Activated CD4-positive, alpha-beta T cell treated with anti-CD3 and anti-CD28 coated beads, Interleukin-2, amount 50 U/mL, for 24 hours (primary cell): ENCODE measurements at regions not wholly inside any gene's neighbourhood (a gene's known extent, or its start where the extent isn't known, plus 50 kb on each side); places are given as distances from the start of the nearest gene placed in this dataset.

Experiments
- DNase-seq, 2 donors: peaks; one replicate each; pipeline ENCODE4 v3.0.0-alpha.2; 2020; ENCODE audit warnings: low read depth in 1 of 2, low spot score in 1 of 2

DNA sequence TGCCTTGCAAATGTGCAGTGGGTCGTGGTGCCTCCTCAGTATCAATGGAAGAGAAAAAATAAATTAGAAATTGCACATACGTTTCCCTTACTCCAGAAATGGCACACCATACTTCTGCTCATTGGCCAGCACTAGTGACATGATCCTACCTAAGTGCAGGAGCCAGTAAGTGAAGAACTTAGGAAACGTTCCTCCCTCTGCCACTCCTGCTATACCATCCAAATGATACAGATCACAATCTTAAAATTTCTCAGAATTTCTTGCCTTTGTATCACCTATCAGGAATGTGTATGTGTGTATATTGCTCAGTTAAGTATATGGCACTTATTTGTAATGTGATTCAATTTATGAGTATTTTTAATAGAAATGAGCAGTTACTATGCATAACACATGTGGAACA, 237.0 kb upstream of the UBE2E3 start:
- no peak for DNase-seq

- no peak for DNase-seq
Measured at GRCh38 chr2:180742801-180743200, 237.6 kb upstream of the UBE2E3 start.

GRCh38 chr2:180739070-180739469, 241.3 kb upstream of the UBE2E3 start:
- no peak for DNase-seq

DNA sequence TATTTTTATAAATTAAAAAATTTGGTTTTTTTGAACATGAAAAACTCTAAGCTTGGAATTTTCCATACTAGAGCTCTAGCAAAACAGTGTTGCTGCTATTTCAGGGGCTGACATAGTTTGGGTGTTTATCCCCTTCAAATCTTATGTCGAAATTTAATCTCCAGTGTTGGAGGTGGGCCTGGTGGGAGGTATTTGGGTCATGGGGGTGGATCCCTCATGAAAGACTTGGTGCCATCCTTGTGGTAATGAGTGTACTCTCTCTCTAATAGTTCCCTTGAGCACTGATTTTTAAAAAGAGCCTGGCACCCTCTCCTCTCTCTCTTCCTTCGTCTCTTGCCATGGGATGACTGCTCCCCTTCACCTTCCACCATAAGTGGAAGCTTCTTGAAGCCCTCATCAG, 244.6 kb upstream of the UBE2E3 start:
- DNase-seq = no peak

GRCh38 chr2:180734382-180734781, 246.0 kb upstream of the UBE2E3 start:
- DNase-seq = no peak

DNA sequence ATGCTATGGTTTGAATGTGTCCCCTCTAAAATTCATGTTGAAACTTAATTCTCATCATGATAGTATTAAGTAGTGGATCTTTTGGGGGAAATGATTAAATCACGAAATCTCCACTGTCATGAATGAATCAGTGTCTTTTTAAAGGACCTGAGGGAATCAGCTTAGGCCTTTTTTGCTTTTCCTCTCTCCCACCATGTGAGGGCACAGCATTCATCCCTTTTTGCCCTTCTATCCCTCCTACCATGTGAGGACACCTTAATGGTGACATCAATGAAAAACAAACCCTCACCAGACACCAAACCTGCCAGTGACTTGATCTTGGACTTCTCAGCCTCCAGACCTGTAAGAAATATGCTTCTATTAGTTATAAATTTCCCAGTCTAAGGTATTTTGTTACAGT, 247.1 kb upstream of the UBE2E3 start:
- no peak for DNase-seq

DNA sequence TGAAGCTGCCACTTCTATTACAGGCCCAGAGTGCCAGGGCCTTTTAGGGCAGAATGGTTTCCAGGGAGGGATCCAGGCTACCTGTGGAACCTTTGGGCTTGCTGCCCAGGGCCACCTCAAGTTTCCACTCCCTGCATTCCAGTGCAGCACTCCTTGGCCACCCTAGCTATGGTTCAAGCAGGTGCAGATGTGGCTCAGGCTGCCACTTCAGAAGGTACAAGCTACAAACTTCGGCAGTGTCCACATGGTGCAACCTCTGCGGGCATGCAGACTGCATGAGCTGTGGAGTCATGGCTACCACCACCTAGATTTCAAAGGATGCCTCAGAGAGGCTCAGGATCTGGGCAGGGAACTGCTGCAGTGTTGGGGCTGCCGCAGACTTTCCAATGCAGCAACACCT, 248.1 kb upstream of the UBE2E3 start:
- no peak for DNase-seq

DNA sequence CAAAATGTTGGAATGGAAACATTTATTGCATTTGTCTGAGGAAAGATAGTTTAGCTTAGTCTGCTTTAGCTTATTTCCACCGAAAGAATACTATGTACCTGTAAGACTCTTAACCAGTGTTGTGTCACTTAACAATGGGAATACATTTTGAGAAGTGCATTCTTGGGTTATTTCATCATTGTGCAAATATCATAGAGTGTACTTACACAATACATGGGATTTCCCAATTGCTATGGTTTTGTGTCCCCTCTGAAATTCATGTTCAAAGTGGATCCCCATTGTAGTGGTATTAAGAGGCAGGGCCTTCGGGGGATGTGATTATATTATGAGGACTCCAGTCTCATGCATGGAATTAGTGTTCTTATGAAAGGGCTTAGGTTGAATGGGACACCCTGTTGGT, 249.4 kb upstream of the UBE2E3 start:
- DNase-seq = no peak

- DNase-seq = no peak
Measured at GRCh38 chr2:180728928-180729559, 251.4 kb upstream of the UBE2E3 start.

- no peak for DNase-seq
Measured at GRCh38 chr2:180723712-180724111, 256.7 kb upstream of the UBE2E3 start.

DNA sequence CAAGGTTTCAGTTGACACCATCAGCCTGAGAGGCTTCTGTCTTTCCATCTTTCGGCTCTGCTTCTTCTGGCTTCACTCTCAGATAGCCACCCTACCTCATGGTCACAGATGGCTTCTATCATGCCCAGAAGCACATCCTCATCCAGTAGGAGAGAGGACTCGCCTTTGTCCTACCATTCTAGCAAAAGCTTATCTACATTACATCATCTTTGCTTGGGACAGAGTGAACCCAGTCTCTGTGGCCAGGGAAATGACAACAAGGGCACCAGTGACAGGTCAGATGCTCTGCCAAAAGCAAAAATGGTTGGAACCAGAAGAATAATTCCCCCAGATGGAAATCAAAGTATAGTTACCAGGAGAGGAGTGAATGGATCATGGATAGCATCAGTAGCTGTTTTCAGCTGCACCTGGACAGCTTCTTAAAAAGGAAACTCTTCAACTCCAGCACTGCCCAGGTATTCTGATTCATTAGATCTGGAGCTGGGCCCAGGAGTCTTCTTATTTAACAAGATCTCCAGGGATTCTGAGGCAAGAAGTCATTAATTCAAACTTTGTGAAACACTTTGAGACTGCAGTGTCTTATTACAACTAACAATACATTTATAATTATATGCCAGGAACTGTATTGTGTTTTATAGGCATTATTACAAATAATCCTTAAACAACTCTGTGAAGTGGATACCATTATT, 257.7 kb upstream of the UBE2E3 start:
- no peak for DNase-seq

DNA sequence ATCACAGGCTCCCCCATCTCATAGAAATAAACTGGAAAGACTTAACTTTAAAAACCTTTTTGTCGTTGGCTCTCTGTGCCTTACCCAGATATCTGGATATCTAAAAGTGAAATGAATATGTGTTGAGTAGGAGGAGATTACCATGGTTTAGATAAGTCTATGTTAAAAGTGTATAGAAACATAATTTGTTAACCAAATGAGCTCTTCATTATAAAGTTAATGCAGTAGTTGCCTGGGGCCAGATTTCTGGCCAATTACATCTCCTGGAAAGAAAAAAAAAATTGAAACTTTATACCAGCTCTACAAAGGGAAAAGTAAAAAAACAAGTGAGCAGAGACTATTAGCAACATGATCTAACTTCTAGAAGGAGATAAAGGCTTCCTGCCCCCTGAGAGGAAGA, 259.6 kb upstream of the UBE2E3 start:
- no peak for DNase-seq

GRCh38 chr2:180717588-180717987, 262.8 kb upstream of the UBE2E3 start:
- no peak for DNase-seq

DNA sequence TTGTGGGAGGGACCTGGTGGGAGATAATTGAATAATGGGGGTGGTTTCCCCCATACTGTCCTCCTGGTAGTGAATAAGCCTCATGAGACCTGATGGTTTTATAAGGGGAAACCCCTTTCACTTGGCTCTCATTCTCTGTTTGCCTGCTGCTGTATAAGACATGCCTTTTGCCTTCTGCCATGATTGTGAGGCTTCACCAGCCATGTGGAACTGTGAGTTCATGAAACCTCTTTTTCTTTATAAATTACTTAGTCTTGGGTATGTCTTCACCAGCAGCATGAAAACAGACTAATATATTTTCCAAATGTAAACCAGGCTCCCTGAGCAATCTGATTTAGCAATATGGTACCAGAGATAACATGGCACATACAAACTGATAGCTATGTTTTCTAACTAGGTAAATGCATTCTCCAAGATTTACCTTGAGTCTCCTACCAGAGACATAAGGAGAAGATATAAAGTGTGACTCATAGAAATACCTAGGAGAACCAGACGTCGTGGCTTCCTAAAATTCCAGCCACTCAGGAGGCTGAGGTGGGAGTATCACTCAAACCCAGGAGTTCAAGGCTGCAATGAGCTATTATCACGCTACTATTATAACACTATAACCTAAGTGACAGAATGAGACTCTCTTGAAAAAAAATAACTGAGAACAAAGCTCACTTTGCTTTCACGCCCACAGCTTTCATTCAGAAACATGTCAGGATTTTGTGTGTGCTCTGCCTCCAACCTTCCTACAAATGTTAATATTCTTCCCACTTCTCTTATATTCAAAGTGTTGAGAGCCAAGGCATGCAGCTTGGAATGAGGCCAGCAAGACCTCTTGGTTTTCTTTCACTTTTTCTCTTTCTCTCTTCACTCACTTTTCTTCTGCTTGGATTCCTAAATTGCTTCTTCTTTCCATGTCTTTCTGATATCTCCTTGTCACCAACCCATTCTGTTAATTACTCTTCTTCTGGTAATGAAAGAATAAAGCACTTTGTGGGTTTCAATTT, 263.9 kb upstream of the UBE2E3 start:
- no peak for DNase-seq

GRCh38 chr2:180715044-180715443, 265.4 kb upstream of the UBE2E3 start:
- no peak for DNase-seq

- DNase-seq = no peak
Measured at GRCh38 chr2:180709392-180710145, 270.8 kb upstream of the UBE2E3 start.

GRCh38 chr2:180707884-180708205, 272.6 kb upstream of the UBE2E3 start:
- DNase-seq = no peak

DNA sequence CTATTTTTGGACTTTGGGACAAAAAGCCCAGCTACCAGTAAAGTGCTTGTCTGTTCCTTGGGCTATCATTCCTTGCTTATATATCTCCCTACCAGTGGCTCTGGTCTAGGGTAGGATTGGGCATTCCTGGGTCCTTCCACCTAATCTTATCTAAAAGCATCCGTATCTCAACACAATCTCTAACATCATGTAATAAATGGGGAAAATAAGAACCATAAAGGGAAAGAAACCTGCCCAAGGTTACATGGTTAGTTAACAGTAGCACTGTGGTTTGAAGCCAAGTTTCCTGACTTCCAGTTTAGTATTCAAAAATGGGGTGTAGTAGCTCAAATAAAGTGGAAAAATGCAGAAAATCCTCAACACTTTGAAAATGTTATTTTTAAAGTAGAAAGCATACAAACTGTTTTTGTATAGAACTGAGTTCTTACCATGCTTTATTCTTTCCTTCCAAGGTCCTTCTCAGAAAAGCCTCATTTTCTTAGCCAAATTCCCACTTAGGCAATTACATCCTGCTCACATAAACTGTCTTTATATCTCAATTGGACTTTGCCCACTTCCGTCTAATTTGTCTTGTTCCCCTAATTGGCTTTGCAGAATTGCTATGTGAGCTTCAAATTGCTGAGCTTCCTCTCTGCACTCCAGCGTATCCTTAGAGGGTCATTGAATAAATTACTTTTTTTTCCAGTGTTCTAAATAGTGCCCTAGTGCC, 273.1 kb upstream of the UBE2E3 start:
- DNase-seq = no peak

GRCh38 chr2:180706694-180707093, 273.7 kb upstream of the UBE2E3 start:
- no peak for DNase-seq

DNA sequence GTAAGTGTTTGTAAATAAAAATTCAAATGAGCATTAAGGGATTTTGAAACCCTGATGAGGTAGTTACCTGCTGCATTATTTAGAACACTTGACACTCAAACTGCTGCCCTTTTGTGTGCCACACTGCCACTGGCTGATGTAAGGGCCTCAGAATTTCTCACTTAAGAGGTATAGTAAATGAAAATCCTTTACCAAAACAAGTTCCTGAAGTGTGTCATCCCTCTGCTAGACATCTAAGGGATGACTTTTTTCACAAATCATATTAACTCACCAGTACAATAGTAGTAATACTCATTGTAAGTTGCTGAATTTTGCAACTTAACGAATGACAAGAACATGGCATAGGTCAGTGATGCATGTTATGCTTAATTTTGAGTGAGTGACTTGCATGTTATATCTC, 274.9 kb upstream of the UBE2E3 start:
- no peak for DNase-seq

DNA sequence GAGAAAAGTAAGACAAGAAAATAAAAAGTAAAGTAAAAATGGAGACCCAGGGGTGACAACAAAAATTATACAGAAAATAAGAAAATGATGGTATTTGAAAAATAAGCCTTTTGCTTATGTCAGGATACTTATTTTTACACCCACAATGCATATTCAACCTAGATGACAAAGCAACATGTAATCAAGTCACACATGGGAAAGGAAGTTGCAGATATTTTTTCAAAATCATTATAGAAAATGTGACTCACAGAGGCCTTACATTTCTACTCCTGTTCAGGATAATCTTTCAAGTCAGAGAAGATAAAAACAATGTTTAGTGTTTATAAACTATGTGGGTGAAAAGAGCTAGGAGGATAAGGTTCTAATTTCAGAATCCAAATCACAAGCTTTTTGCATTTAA, 275.3 kb upstream of the UBE2E3 start:
- DNase-seq = no peak
